IPS DF 6.9 (cell line): ENCODE measurements at regions not wholly inside any gene's neighbourhood (a gene's known extent, or its start where the extent isn't known, plus 50 kb on each side); places are given as distances from the start of the nearest gene placed in this dataset.

Source experiments
- DNase-seq: peaks from one replicate; pipeline ENCODE4 v3.0.0-alpha.2; 2013; ENCODE audit warnings: low read depth, low spot score
- H3K27ac ChIP-seq: one replicate; pipeline ENCODE4 v1.5.1; 2013; ENCODE audit warnings: low read length, control low read depth
- H3K27me3 ChIP-seq: 2 replicates; pipeline ENCODE4 v1.6.1; 2013; ENCODE audit warnings: mild to moderate bottlenecking, low read length; ENCODE audit not compliant: control insufficient read depth, insufficient read depth
- H3K36me3 ChIP-seq: 2 replicates; pipeline ENCODE4 v1.6.1; 2013; ENCODE audit warnings: low read length; ENCODE audit not compliant: control insufficient read depth, insufficient read depth
- H3K4me1 ChIP-seq: 2 replicates; pipeline ENCODE4 v1.6.1; 2013; ENCODE audit warnings: low read length; ENCODE audit not compliant: control insufficient read depth, insufficient read depth
- H3K4me3 ChIP-seq: 2 replicates; pipeline ENCODE4 v1.5.1; 2013; ENCODE audit warnings: mild to moderate bottlenecking, low read length
- H3K9me3 ChIP-seq: 2 replicates; pipeline ENCODE4 v1.6.1; 2013; ENCODE audit warnings: low read length, inconsistent platforms; ENCODE audit not compliant: control insufficient read depth, insufficient read depth
- WGBS: extraction: QIAGEN DNeasy Blood & Tissue Kit; methylation state at CpG from one replicate; pipeline ENCODE4 v1.1.7; 2013; ENCODE audit warnings: mixed read lengths, missing lambda C conversion rate; ENCODE audit not compliant: insufficient read length, insufficient coverage; 5-methylcytosine and 5-hydroxymethylcytosine counted together

GRCh38 chr3:64825404-64826120 lies 137.8 kb upstream of the ADAMTS9 start:
- Histone ChIP-seq H3K36me3 (no peaks in the 10 kb centered on the region), H3K27me3 (no peaks in the 10 kb centered on the region), H3K4me1 (no peaks in the 10 kb centered on the region), H3K4me3 (no peak overlapping the region), H3K9me3 (no peaks in the 10 kb centered on the region), H3K27ac (no peak overlapping the region)
- no CpG with 5 or more reads among the region's 2 CpGs for WGBS
- DNase-seq: no peak

GRCh38 chr3:64824394-64824909 lies 136.7 kb upstream of the ADAMTS9 start:
- Histone ChIP-seq H3K36me3 (no peaks in the 10 kb centered on the region), H3K27me3 (no peaks in the 10 kb centered on the region), H3K4me3 (no peak overlapping the region), H3K4me1 (no peaks in the 10 kb centered on the region), H3K9me3 (no peaks in the 10 kb centered on the region), H3K27ac (no peak overlapping the region)
- WGBS: no CpG with 5 or more reads among the region's 4 CpGs
- no peak for DNase-seq

GRCh38 chr3:64818196-64818595 lies 130.4 kb upstream of the ADAMTS9 start:
- Histone ChIP-seq H3K27me3 (0 out of 2 replicates have a peak, but pooled peaks cover 2% of the 10 kb centered on the region), H3K9me3 (no peaks in the 10 kb centered on the region), H3K36me3 (no peaks in the 10 kb centered on the region), H3K4me3 (no peak overlapping the region), H3K4me1 (no peaks in the 10 kb centered on the region), H3K27ac (no peak overlapping the region)
- WGBS: no CpG with 5 or more reads among the region's 1 CpG
- DNase-seq: no peak

GRCh38 chr3:64816355-64816754 lies 128.6 kb upstream of the ADAMTS9 start:
- H3K27me3 ChIP-seq: 0 out of 2 replicates have a peak, but pooled peaks cover 2% of the 10 kb centered on the region
- no CpG with 5 or more reads among the region's 1 CpG for WGBS
- no peak overlapping the region for H3K27ac ChIP-seq
- no peaks in the 10 kb centered on the region for H3K4me1 ChIP-seq
- H3K4me3 ChIP-seq: no peak overlapping the region
- DNase-seq: no peak
- no peaks in the 10 kb centered on the region for H3K9me3 ChIP-seq
- no peaks in the 10 kb centered on the region for H3K36me3 ChIP-seq

GRCh38 chr3:64815789-64816188 lies 128.0 kb upstream of the ADAMTS9 start:
- no CpG with 5 or more reads among the region's 4 CpGs for WGBS

GRCh38 chr3:64815195-64815631 lies 127.4 kb upstream of the ADAMTS9 start:
- no peaks in the 10 kb centered on the region for H3K9me3 ChIP-seq
- no peak overlapping the region for H3K4me3 ChIP-seq
- no peaks in the 10 kb centered on the region for H3K4me1 ChIP-seq
- H3K27ac ChIP-seq: no peak overlapping the region
- WGBS: no CpG with 5 or more reads among the region's 3 CpGs
- H3K27me3 ChIP-seq: 0 out of 2 replicates have a peak, but pooled peaks cover 2% of the 10 kb centered on the region
- H3K36me3 ChIP-seq: no peaks in the 10 kb centered on the region
- DNase-seq: no peak

More at GRCh38 chr3:64815789-64816188, 128.0 kb upstream of the ADAMTS9 start:
- 0 out of 2 replicates have a peak, but pooled peaks cover 2% of the 10 kb centered on the region for H3K27me3 ChIP-seq
- H3K4me1 ChIP-seq: no peaks in the 10 kb centered on the region
- no peak for DNase-seq
- no peak overlapping the region for H3K27ac ChIP-seq
- no peak overlapping the region for H3K4me3 ChIP-seq
- no peaks in the 10 kb centered on the region for H3K36me3 ChIP-seq
- no peaks in the 10 kb centered on the region for H3K9me3 ChIP-seq

GRCh38 chr3:64814351-64814750 lies 126.6 kb upstream of the ADAMTS9 start:
- Histone ChIP-seq H3K27me3 (0 out of 2 replicates have a peak, but pooled peaks cover 2% of the 10 kb centered on the region), H3K27ac (no peak overlapping the region), H3K4me1 (no peaks in the 10 kb centered on the region), H3K4me3 (no peak overlapping the region), H3K36me3 (no peaks in the 10 kb centered on the region), H3K9me3 (no peaks in the 10 kb centered on the region)
- WGBS: no CpG with 5 or more reads among the region's 2 CpGs
- no peak for DNase-seq

GRCh38 chr3:64813326-64813725 lies 125.5 kb upstream of the ADAMTS9 start:
- Histone ChIP-seq H3K27ac (no peak overlapping the region), H3K9me3 (no peaks in the 10 kb centered on the region), H3K4me3 (no peak overlapping the region), H3K36me3 (no peaks in the 10 kb centered on the region), H3K4me1 (no peaks in the 10 kb centered on the region), H3K27me3 (0 out of 2 replicates have a peak, but pooled peaks cover 2% of the 10 kb centered on the region)
- DNase-seq: no peak
- WGBS: no CpG with 5 or more reads among the region's 3 CpGs

GRCh38 chr3:64809086-64809485 lies 121.3 kb upstream of the ADAMTS9 start:
- H3K36me3 ChIP-seq: no peaks in the 10 kb centered on the region
- H3K9me3 ChIP-seq: no peaks in the 10 kb centered on the region
- H3K4me3 ChIP-seq: no peak overlapping the region
- DNase-seq: no peak
- no CpG with 5 or more reads among the region's 2 CpGs for WGBS
- H3K27me3 ChIP-seq: 0 out of 2 replicates have a peak, but pooled peaks cover 2% of the 10 kb centered on the region
- no peak overlapping the region for H3K27ac ChIP-seq
- H3K4me1 ChIP-seq: no peaks in the 10 kb centered on the region

- Histone ChIP-seq H3K4me1 (no peaks in the 10 kb centered on the region), H3K9me3 (no peaks in the 10 kb centered on the region), H3K27ac (no peak overlapping the region), H3K27me3 (no peaks in the 10 kb centered on the region), H3K36me3 (no peaks in the 10 kb centered on the region), H3K4me3 (no peak overlapping the region)
- no peak for DNase-seq
Measured at GRCh38 chr3:64808061-64808460, 120.3 kb upstream of the ADAMTS9 start.
